ENCODE measurements at regions not wholly inside any gene's neighbourhood (a gene's known extent, or its start where the extent isn't known, plus 50 kb on each side); places are given as distances from the start of the nearest gene placed in this dataset.

- no peaks in the 10 kb centered on the region for H3K27me3 Mint-ChIP-seq
- no peaks in the 10 kb centered on the region for H3K9me3 Mint-ChIP-seq
- no peaks in the 10 kb centered on the region for H3K4me1 Mint-ChIP-seq (ENCODE audit: low read depth)
- H3K36me3 Mint-ChIP-seq (ENCODE audit: low read depth) = no peaks in the 10 kb centered on the region
- H3K27ac Mint-ChIP-seq = no peak overlapping the region
- H3K4me3 Mint-ChIP-seq = no peak overlapping the region
These were observed 441.0 kb upstream of the MARCKS start for GRCh38 chr6:113416170-113416569.

GRCh38 chr6:113420290-113420689 is 436.9 kb upstream of the MARCKS start:
- Mint-ChIP-seq H3K27ac (no peak overlapping the region), H3K4me3 (no peak overlapping the region), H3K9me3 (no peaks in the 10 kb centered on the region), H3K4me1 (ENCODE audit: low read depth) (no peaks in the 10 kb centered on the region), H3K36me3 (ENCODE audit: low read depth) (no peaks in the 10 kb centered on the region), H3K27me3 (no peaks in the 10 kb centered on the region)

- H3K27ac Mint-ChIP-seq = no peak overlapping the region
- no peak overlapping the region for H3K4me3 Mint-ChIP-seq
- no peaks in the 10 kb centered on the region for H3K36me3 Mint-ChIP-seq (ENCODE audit: low read depth)
- no peaks in the 10 kb centered on the region for H3K27me3 Mint-ChIP-seq
- no peaks in the 10 kb centered on the region for H3K9me3 Mint-ChIP-seq
- H3K4me1 Mint-ChIP-seq (ENCODE audit: low read depth) = no peaks in the 10 kb centered on the region
These were observed 435.1 kb upstream of the MARCKS start for GRCh38 chr6:113421997-113422396.

GRCh38 chr6:113423956-113424355 is 433.2 kb upstream of the MARCKS start:
- no peaks in the 10 kb centered on the region for H3K4me1 Mint-ChIP-seq (ENCODE audit: low read depth)
- H3K27ac Mint-ChIP-seq = no peak overlapping the region
- no peaks in the 10 kb centered on the region for H3K36me3 Mint-ChIP-seq (ENCODE audit: low read depth)
- no peaks in the 10 kb centered on the region for H3K27me3 Mint-ChIP-seq
- no peak overlapping the region for H3K4me3 Mint-ChIP-seq
- no peaks in the 10 kb centered on the region for H3K9me3 Mint-ChIP-seq

- H3K27ac Mint-ChIP-seq = no peak overlapping the region
These were observed 431.0 kb upstream of the MARCKS start for GRCh38 chr6:113425977-113426660.

GRCh38 chr6:113427617-113428016 is 429.5 kb upstream of the MARCKS start:
- no peaks in the 10 kb centered on the region for H3K36me3 Mint-ChIP-seq (ENCODE audit: low read depth)
- H3K9me3 Mint-ChIP-seq = no peaks in the 10 kb centered on the region
- H3K4me1 Mint-ChIP-seq (ENCODE audit: low read depth) = no peaks in the 10 kb centered on the region
- H3K4me3 Mint-ChIP-seq = no peak overlapping the region
- H3K27ac Mint-ChIP-seq = no peak overlapping the region
- no peaks in the 10 kb centered on the region for H3K27me3 Mint-ChIP-seq

More at GRCh38 chr6:113425977-113426660, 431.0 kb upstream of the MARCKS start:
- Mint-ChIP-seq H3K4me3 (no peak overlapping the region), H3K27me3 (no peaks in the 10 kb centered on the region), H3K4me1 (ENCODE audit: low read depth) (no peaks in the 10 kb centered on the region), H3K36me3 (ENCODE audit: low read depth) (no peaks in the 10 kb centered on the region), H3K9me3 (no peaks in the 10 kb centered on the region)

- Mint-ChIP-seq H3K9me3 (no peaks in the 10 kb centered on the region), H3K27me3 (no peaks in the 10 kb centered on the region), H3K4me3 (no peak overlapping the region)
These were observed 428.4 kb upstream of the MARCKS start for GRCh38 chr6:113428702-113429101.

GRCh38 chr6:113432521-113433334 is 424.4 kb upstream of the MARCKS start:
- Mint-ChIP-seq H3K4me1 (ENCODE audit: low read depth) (no peaks in the 10 kb centered on the region), H3K27me3 (no peaks in the 10 kb centered on the region), H3K4me3 (no peak overlapping the region)

More at GRCh38 chr6:113428702-113429101, 428.4 kb upstream of the MARCKS start:
- Mint-ChIP-seq H3K4me1 (ENCODE audit: low read depth) (no peaks in the 10 kb centered on the region), H3K36me3 (ENCODE audit: low read depth) (no peaks in the 10 kb centered on the region), H3K27ac (no peak overlapping the region)

GRCh38 chr6:113433335-113433991 is 423.7 kb upstream of the MARCKS start:
- Mint-ChIP-seq H3K27me3 (no peaks in the 10 kb centered on the region), H3K4me1 (ENCODE audit: low read depth) (no peaks in the 10 kb centered on the region), H3K27ac (no peak overlapping the region), H3K9me3 (no peaks in the 10 kb centered on the region), H3K4me3 (no peak overlapping the region), H3K36me3 (ENCODE audit: low read depth) (no peaks in the 10 kb centered on the region)

More at GRCh38 chr6:113432521-113433334, 424.4 kb upstream of the MARCKS start:
- Mint-ChIP-seq H3K9me3 (no peaks in the 10 kb centered on the region), H3K36me3 (ENCODE audit: low read depth) (no peaks in the 10 kb centered on the region), H3K27ac (no peak overlapping the region)

- Mint-ChIP-seq H3K27me3 (no peaks in the 10 kb centered on the region), H3K36me3 (ENCODE audit: low read depth) (no peaks in the 10 kb centered on the region), H3K4me1 (ENCODE audit: low read depth) (no peaks in the 10 kb centered on the region), H3K27ac (no peak overlapping the region), H3K9me3 (no peaks in the 10 kb centered on the region), H3K4me3 (no peak overlapping the region)
These were observed 422.5 kb upstream of the MARCKS start for GRCh38 chr6:113434641-113435040.

GRCh38 chr6:113437566-113437965 is 419.6 kb upstream of the MARCKS start:
- Mint-ChIP-seq H3K4me1 (ENCODE audit: low read depth) (no peaks in the 10 kb centered on the region), H3K27ac (no peak overlapping the region), H3K36me3 (ENCODE audit: low read depth) (no peaks in the 10 kb centered on the region), H3K9me3 (no peaks in the 10 kb centered on the region), H3K4me3 (no peak overlapping the region), H3K27me3 (no peaks in the 10 kb centered on the region)

- Mint-ChIP-seq H3K36me3 (ENCODE audit: low read depth) (no peaks in the 10 kb centered on the region), H3K4me1 (ENCODE audit: low read depth) (no peaks in the 10 kb centered on the region), H3K27me3 (no peaks in the 10 kb centered on the region), H3K27ac (no peak overlapping the region), H3K9me3 (no peaks in the 10 kb centered on the region), H3K4me3 (no peak overlapping the region)
These were observed 417.3 kb upstream of the MARCKS start for GRCh38 chr6:113439866-113440265.

GRCh38 chr6:113442040-113442439 is 415.1 kb upstream of the MARCKS start:
- no peak overlapping the region for H3K4me3 Mint-ChIP-seq
- H3K4me1 Mint-ChIP-seq (ENCODE audit: low read depth) = no peaks in the 10 kb centered on the region
- no peaks in the 10 kb centered on the region for H3K27me3 Mint-ChIP-seq
- H3K9me3 Mint-ChIP-seq = peaks cover 3% of the 10 kb centered on the region
- no peaks in the 10 kb centered on the region for H3K36me3 Mint-ChIP-seq (ENCODE audit: low read depth)
- H3K27ac Mint-ChIP-seq = no peak overlapping the region

- H3K36me3 Mint-ChIP-seq (ENCODE audit: low read depth) = no peaks in the 10 kb centered on the region
- H3K4me3 Mint-ChIP-seq = no peak overlapping the region
- peaks cover 6% of the 10 kb centered on the region for H3K4me1 Mint-ChIP-seq (ENCODE audit: low read depth)
- H3K27me3 Mint-ChIP-seq = no peaks in the 10 kb centered on the region
- peaks cover 3% of the 10 kb centered on the region for H3K9me3 Mint-ChIP-seq
- H3K27ac Mint-ChIP-seq = no peak overlapping the region
These were observed 411.9 kb upstream of the MARCKS start for GRCh38 chr6:113445201-113445600.
